LoVo (cell line): ENCODE measurements at regions not wholly inside any gene's neighbourhood (a gene's known extent, or its start where the extent isn't known, plus 50 kb on each side); places are given as distances from the start of the nearest gene placed in this dataset.
"Not testable (repeated sequence)": the region's sequence is repeated elsewhere in the genome, so short reads cannot be mapped to it uniquely, and the experiment has no call there.

ENCODE experiments used
- DNase-seq: peaks from one replicate; pipeline ENCODE4 v3.0.0-alpha.2; 2016; ENCODE audit warnings: low spot score

GRCh38 chr9:41623666-41624065 lies 434.5 kb upstream of the ZNG1F start:
- DNase-seq = not testable (repeated sequence)

- not testable (repeated sequence) for DNase-seq
Observed at GRCh38 chr9:41619254-41619653, 430.1 kb upstream of the ZNG1F start.

GRCh38 chr9:41606961-41607547 lies 417.9 kb upstream of the ZNG1F start:
- DNase-seq = not testable (repeated sequence)

- not testable (repeated sequence) for DNase-seq
Observed at GRCh38 chr9:41565572-41565971, 376.5 kb upstream of the ZNG1F start.
